ENCODE measurements at regions not wholly inside any gene's neighbourhood (a gene's known extent, or its start where the extent isn't known, plus 50 kb on each side); places are given as distances from the start of the nearest gene placed in this dataset.

GRCh38 chr22:19652316-19652715 is 62.0 kb upstream of the SEPTIN5 start:
- in situ Hi-C loops (cut with MboI) (no loop called here), intact Hi-C loops (cut with micrococcal nuclease) (no loop called here)
- Histone ChIP-seq H2AFZ (ENCODE audit: low read depth, low read length) (no peak overlapping the region), H3K4me1 (replicated peaks in 1 of 2; ENCODE audit: control insufficient read depth in 2 of 2, insufficient read depth in 2 of 2, low read length in 2 of 2) (peaks cover 0 to 6% of the 10 kb centered on the region in 2 experiments; a peak in 1 of 5 replicates), H3K27ac (ENCODE audit: extremely low read depth, low read depth, low read length) (no peak overlapping the region), H3K4me3 (no peak overlapping the region), H3K9me3 (replicated peaks; ENCODE audit: control insufficient read depth, insufficient read depth, low read depth, low read length) (peaks cover 16% of the 10 kb centered on the region), H3K4me2 (ENCODE audit: insufficient read depth, low read length) (no peak overlapping the region), H3K9me1 (ENCODE audit: control insufficient read depth, insufficient read depth, low read length) (no peaks in the 10 kb centered on the region), H3K27me3 (ENCODE audit: control insufficient read depth in 2 of 2, insufficient read depth in 2 of 2, low read length in 2 of 2) (peaks cover 0 to 5% of the 10 kb centered on the region in 2 experiments; a peak in 3 of 5 replicates), H3K36me3 (ENCODE audit: control insufficient read depth, insufficient read depth, low read length) (no peaks in the 10 kb centered on the region), H3K9ac (ENCODE audit: insufficient read depth in 1 of 2, low read depth in 2 of 2, low read length in 2 of 2) (no peak overlapping the region), H4K20me1 (replicated peaks; ENCODE audit: control insufficient read depth, insufficient read depth, low read length) (no peaks in the 10 kb centered on the region), H3K79me2 (ENCODE audit: control insufficient read depth, insufficient read depth, low read length) (no peaks in the 10 kb centered on the region)
- POLR2A ChIA-PET, result interaction anchor here (1.9 kb wide), 1 partner anchor 10 kb away, joined by 10 read pairs; no protein-coding TSS in a partner anchor
- ATAC-seq (no peak), DNase-seq (ENCODE audit: extremely low read depth in 1 of 4, low spot score in 3 of 4) (no peak), FAIRE-seq (no peak)
- WGBS (ENCODE audit: insufficient coverage, low coverage, missing lambda C conversion rate), result 0% methylated on average over 6 of the region's 6 CpGs
- CTCF ChIA-PET (ENCODE audit: low intra/inter-chr PET ratio), result no interaction called here
- no TSS peak for BruUV-seq (replicated peaks)
- TF ChIP-seq E2F5 (CRISPR knock-in tag; IDR thresholded peaks at IDR 0.05) (peak; percentile 62; the same call in 1 of the 2 replicates), CUX1 (CRISPR knock-in tag; IDR thresholded peaks at IDR 0.05) (no peak), ZBTB26 (CRISPR knock-in tag; IDR thresholded peaks at IDR 0.05) (no peak), E2F4 (CRISPR knock-in tag; IDR thresholded peaks at IDR 0.05; ENCODE audit: low read depth) (peak; percentile 75; the same call in 1 of the 2 replicates), ARID4B (CRISPR knock-in tag; IDR thresholded peaks at IDR 0.05) (0 out of 2 replicates have a peak, but pooled peaks have one; percentile 19)
